H9 (cell line): ENCODE measurements at regions not wholly inside any gene's neighbourhood (a gene's known extent, or its start where the extent isn't known, plus 50 kb on each side); places are given as distances from the start of the nearest gene placed in this dataset.

Source experiments
- DNase-seq: peaks from one replicate; pipeline ENCODE4 v3.0.0-alpha.2; 2017
- H2AFZ ChIP-seq: one replicate; pipeline ENCODE4 v1.6.1; 2013; ENCODE audit warnings: mild to moderate bottlenecking, low read length, control low read depth, moderate library complexity
- H2AK5ac ChIP-seq: 2 replicates; pipeline ENCODE4 v1.6.1; 2013; ENCODE audit warnings: low read length, control low read depth, mixed read lengths; ENCODE audit not compliant: insufficient read length
- H2BK120ac ChIP-seq: one replicate; pipeline ENCODE4 v1.6.1; 2013; ENCODE audit warnings: low read depth, mild to moderate bottlenecking, low read length, control low read depth, inconsistent platforms; ENCODE audit not compliant: poor library complexity, severe bottlenecking
- H2BK12ac ChIP-seq: 2 replicates; pipeline ENCODE4 v1.6.1; 2013; ENCODE audit warnings: low read length, control low read depth, mixed read lengths, low read depth; ENCODE audit not compliant: insufficient read length
- H2BK15ac ChIP-seq: 2 replicates; pipeline ENCODE4 v1.6.1; 2013; ENCODE audit warnings: low read depth, low read length, control low read depth
- H2BK20ac ChIP-seq: one replicate; pipeline ENCODE4 v1.6.1; 2013; ENCODE audit warnings: low read depth, mild to moderate bottlenecking, low read length, control low read depth, inconsistent platforms; ENCODE audit not compliant: poor library complexity, severe bottlenecking
- H2BK5ac ChIP-seq: 2 replicates; pipeline ENCODE4 v1.6.1; 2013; ENCODE audit warnings: low read length, control low read depth, mixed read lengths; ENCODE audit not compliant: insufficient read length
- H3K14ac ChIP-seq: 2 replicates; pipeline ENCODE4 v1.6.1; 2013; ENCODE audit warnings: low read length, control low read depth; ENCODE audit not compliant: insufficient read depth
- H3K18ac ChIP-seq: 2 replicates; pipeline ENCODE4 v1.6.1; 2013; ENCODE audit warnings: low read depth, mild to moderate bottlenecking, mixed read lengths, low read length, control low read depth; ENCODE audit not compliant: insufficient read length
- H3K23ac ChIP-seq: 2 replicates; pipeline ENCODE4 v1.6.1; 2013; ENCODE audit warnings: low read length, control low read depth, mixed read lengths, low read depth; ENCODE audit not compliant: insufficient read length
- H3K23me2 ChIP-seq: 2 replicates; pipeline ENCODE4 v1.6.1; 2013; ENCODE audit warnings: low read depth, mild to moderate bottlenecking, mixed read lengths, low read length, control low read depth; ENCODE audit not compliant: insufficient read length, poor library complexity, severe bottlenecking
- H3K27ac ChIP-seq: 2 replicates; pipeline ENCODE4 v1.5.1; 2013; ENCODE audit warnings: low read length, control low read depth, mixed read lengths, low read depth; ENCODE audit not compliant: insufficient read length
- H3K27me3 ChIP-seq: 2 replicates; pipeline ENCODE4 v1.6.1; 2013; ENCODE audit warnings: low read length, control low read depth, inconsistent platforms; ENCODE audit not compliant: insufficient read depth
- H3K4ac ChIP-seq: 2 replicates; pipeline ENCODE4 v1.6.1; 2013; ENCODE audit warnings: low read depth, mild to moderate bottlenecking, control low read depth, inconsistent platforms, low read length, moderate library complexity
- H3K4me1 ChIP-seq: 2 replicates; pipeline ENCODE4 v1.6.1; 2013; ENCODE audit warnings: low read length, control low read depth, inconsistent platforms; ENCODE audit not compliant: insufficient read depth
- H3K4me2 ChIP-seq: 2 replicates; pipeline ENCODE4 v1.6.1; 2013; ENCODE audit warnings: low read length, control low read depth, mixed read lengths; ENCODE audit not compliant: insufficient read length, insufficient read depth
- H3K56ac ChIP-seq: 2 replicates; pipeline ENCODE4 v1.6.1; 2013; ENCODE audit warnings: low read depth, mild to moderate bottlenecking, mixed read lengths, low read length, control low read depth; ENCODE audit not compliant: insufficient read length
- H3K79me1 ChIP-seq: 2 replicates; pipeline ENCODE4 v1.6.1; 2013; ENCODE audit warnings: low read depth, mild to moderate bottlenecking, moderate library complexity, low read length, control low read depth, inconsistent platforms; ENCODE audit not compliant: insufficient read depth, poor library complexity, severe bottlenecking
- H3K79me2 ChIP-seq: 2 replicates; pipeline ENCODE4 v1.6.1; 2013; ENCODE audit warnings: low read length, control low read depth, inconsistent platforms; ENCODE audit not compliant: insufficient read depth
- H3K9ac ChIP-seq: 2 replicates; pipeline ENCODE4 v1.6.1; 2013; ENCODE audit warnings: low read length, control low read depth, mixed read lengths; ENCODE audit not compliant: insufficient read length; ENCODE audit errors: extremely low read depth
- H3K9me3 ChIP-seq: one replicate; pipeline ENCODE4 v1.6.1; 2013; ENCODE audit warnings: low read depth, low read length, inconsistent platforms; ENCODE audit not compliant: control insufficient read depth
- H3T11ph ChIP-seq: one replicate; pipeline ENCODE4 v1.6.1; 2013; ENCODE audit warnings: mild to moderate bottlenecking, low read length, control low read depth, inconsistent platforms
- H4K20me1 ChIP-seq: one replicate; pipeline ENCODE4 v1.6.1; 2013; ENCODE audit not compliant: control insufficient read depth, insufficient read length, insufficient read depth
- H4K5ac ChIP-seq: 2 replicates; pipeline ENCODE4 v1.6.1; 2013; ENCODE audit warnings: low read depth, mild to moderate bottlenecking, mixed read lengths, low read length, control low read depth; ENCODE audit not compliant: insufficient read length
- H4K8ac ChIP-seq: replicated peaks from 2 replicates; pipeline ENCODE4 v1.6.1; 2013; ENCODE audit warnings: low read length, control low read depth, mixed read lengths, low read depth; ENCODE audit not compliant: insufficient read length
- H4K91ac ChIP-seq: 2 replicates; pipeline ENCODE4 v1.6.1; 2013; ENCODE audit warnings: low read depth, mild to moderate bottlenecking, moderate library complexity, mixed read lengths, low read length, control low read depth; ENCODE audit not compliant: insufficient read length
- H3K27ac Mint-ChIP-seq, 3 experiments: 2 replicates in 2 of 3; 3 replicates in 1 of 3; pipeline ENCODE4 v1.8.0; 2020 to 2021; ENCODE audit warnings: mixed read lengths in 3 of 3, mild to moderate bottlenecking in 1 of 3, moderate library complexity in 1 of 3
- H3K27me3 Mint-ChIP-seq: 2 replicates; pipeline ENCODE4 v1.8.0; 2021; ENCODE audit warnings: low read depth, mild to moderate bottlenecking, moderate library complexity, mixed read lengths
- H3K36me3 Mint-ChIP-seq, 3 experiments: 2 replicates in 2 of 3; 3 replicates in 1 of 3; pipeline ENCODE4 v1.8.0; 2020 to 2021; ENCODE audit warnings: low read depth in 3 of 3, mixed read lengths in 3 of 3; ENCODE audit not compliant: insufficient read depth in 1 of 3
- H3K4me1 Mint-ChIP-seq, 2 experiments: 2 replicates each; pipeline ENCODE4 v1.8.0; 2020; ENCODE audit warnings: mixed read lengths in 2 of 2
- H3K4me3 Mint-ChIP-seq, 2 experiments: 2 replicates in 1 of 2; 3 replicates in 1 of 2; pipeline ENCODE4 v1.8.0; 2020 to 2021; ENCODE audit warnings: mild to moderate bottlenecking in 2 of 2, mixed read lengths in 2 of 2, moderate library complexity in 1 of 2
- H3K9me3 Mint-ChIP-seq, 2 experiments: 2 replicates in 1 of 2; 3 replicates in 1 of 2; pipeline ENCODE4 v1.8.0; 2020; ENCODE audit warnings: mild to moderate bottlenecking in 2 of 2, mixed read lengths in 2 of 2, moderate library complexity in 1 of 2
- CTCF ChIP-seq: fragments of 200-600 bp; sonication (generic); conservative IDR thresholded peaks from 3 replicates; pipeline ENCODE4 v1.8.0; 2021; ENCODE audit warnings: antibody characterized with exemption, mild to moderate bottlenecking
- WGBS: extraction: QIAGEN DNeasy Blood & Tissue Kit; methylation state at CpG from one replicate; pipeline ENCODE4 v1.1.7; 2013; ENCODE audit warnings: missing lambda C conversion rate, low lambda C conversion rate, mixed read lengths; ENCODE audit not compliant: insufficient read length; ENCODE audit errors: extremely low coverage; 5-methylcytosine and 5-hydroxymethylcytosine counted together

- Histone ChIP-seq H4K20me1 (no peaks in the 10 kb centered on the region), H3K9ac (no peak overlapping the region), H3K23ac (no peak overlapping the region), H2BK15ac (no peak overlapping the region), H3K79me1 (no peaks in the 10 kb centered on the region), H2BK20ac (no peak overlapping the region), H2BK5ac (no peak overlapping the region), H2BK120ac (no peak overlapping the region), H3K18ac (no peak overlapping the region), H3K27me3 (no peaks in the 10 kb centered on the region), H3K23me2 (no peaks in the 10 kb centered on the region), H3K56ac (no peak overlapping the region), H3K14ac (no peak overlapping the region), H4K8ac (no peak overlapping the region), H3K9me3 (no peaks in the 10 kb centered on the region), H4K91ac (no peak overlapping the region), H2AFZ (no peak overlapping the region), H2BK12ac (no peak overlapping the region), H3K4me2 (no peak overlapping the region), H4K5ac (no peak overlapping the region), H2AK5ac (no peak overlapping the region), H3K79me2 (no peaks in the 10 kb centered on the region), H3K4me1 (no peaks in the 10 kb centered on the region; the same call in 1 of the 2 replicates), H3K4ac (no peak overlapping the region), H3T11ph (no peak overlapping the region), H3K27ac (no peak overlapping the region)
- H3K4me1 Mint-ChIP-seq: peaks cover 19 to 31% of the 10 kb centered on the region in 2 experiments
- DNase-seq: no peak
- TF ChIP-seq CTCF: no peak
- H3K4me3 Mint-ChIP-seq: peak overlapping the region in 1 of 2 experiments; percentile 17; a peak in 1 of 5 replicates
- peaks cover 7% of the 10 kb centered on the region for H3K27me3 Mint-ChIP-seq
- peaks cover 0 to 3% (median 3%) of the 10 kb centered on the region in 3 experiments; a peak in 4 of 7 replicates for H3K36me3 Mint-ChIP-seq
- WGBS: no CpG with 5 or more reads among the region's 3 CpGs
- H3K9me3 Mint-ChIP-seq: peaks cover 72 to 81% of the 10 kb centered on the region in 2 experiments
- peak overlapping the region in 2 of 3 experiments; percentile 82 to 92; a peak in 2 of 7 replicates for H3K27ac Mint-ChIP-seq
Measured at GRCh38 chrX:69110116-69110530, 55.1 kb downstream of the PJA1 start.
